Keratinocyte (primary cell): ENCODE measurements at regions not wholly inside any gene's neighbourhood (a gene's known extent, or its start where the extent isn't known, plus 50 kb on each side); places are given as distances from the start of the nearest gene placed in this dataset.

Experiments
- EZH2 ChIP-seq: IDR thresholded peaks from one replicate; pipeline ENCODE4 v1.6.1; 2012; ENCODE audit warnings: inconsistent platforms, mild to moderate bottlenecking, low read length, moderate library complexity
- TF ChIP-seq, protein P1 (sequence below), 3 experiments: IDR thresholded peaks in 1 of 3; conservative IDR thresholded peaks in 1 of 3; optimal IDR thresholded peaks in 1 of 3; 2 replicates in 2 of 3; 3 replicates in 1 of 3; pipeline versions ENCODE3 to v1.5.1; 2011; ENCODE audit warnings: low read length in 3 of 3, mild to moderate bottlenecking in 3 of 3, moderate library complexity in 2 of 3, control low read depth in 1 of 3, inconsistent platforms in 1 of 3; ENCODE audit not compliant: insufficient read depth in 2 of 3; ENCODE audit errors: extremely low read depth in 1 of 3

DNA sequence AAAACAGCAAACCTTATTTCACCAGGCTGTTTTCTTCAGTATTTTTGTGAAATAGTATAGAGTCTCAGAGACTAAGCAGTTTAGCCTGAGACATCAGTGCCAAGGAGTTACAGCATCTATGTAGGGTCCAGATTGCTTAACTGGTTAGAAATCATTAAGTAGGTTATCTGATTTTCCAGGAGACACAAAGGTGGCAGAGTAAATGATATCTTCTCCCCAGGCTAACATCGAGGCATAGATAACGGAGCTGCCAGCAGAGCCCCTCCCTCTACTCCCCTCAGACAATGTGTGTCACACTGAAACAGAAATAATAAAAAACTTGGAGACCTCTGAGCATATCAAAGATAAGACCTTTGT is 473.0 kb upstream of the CITED2 start:
- TF ChIP-seq, protein P1, sequence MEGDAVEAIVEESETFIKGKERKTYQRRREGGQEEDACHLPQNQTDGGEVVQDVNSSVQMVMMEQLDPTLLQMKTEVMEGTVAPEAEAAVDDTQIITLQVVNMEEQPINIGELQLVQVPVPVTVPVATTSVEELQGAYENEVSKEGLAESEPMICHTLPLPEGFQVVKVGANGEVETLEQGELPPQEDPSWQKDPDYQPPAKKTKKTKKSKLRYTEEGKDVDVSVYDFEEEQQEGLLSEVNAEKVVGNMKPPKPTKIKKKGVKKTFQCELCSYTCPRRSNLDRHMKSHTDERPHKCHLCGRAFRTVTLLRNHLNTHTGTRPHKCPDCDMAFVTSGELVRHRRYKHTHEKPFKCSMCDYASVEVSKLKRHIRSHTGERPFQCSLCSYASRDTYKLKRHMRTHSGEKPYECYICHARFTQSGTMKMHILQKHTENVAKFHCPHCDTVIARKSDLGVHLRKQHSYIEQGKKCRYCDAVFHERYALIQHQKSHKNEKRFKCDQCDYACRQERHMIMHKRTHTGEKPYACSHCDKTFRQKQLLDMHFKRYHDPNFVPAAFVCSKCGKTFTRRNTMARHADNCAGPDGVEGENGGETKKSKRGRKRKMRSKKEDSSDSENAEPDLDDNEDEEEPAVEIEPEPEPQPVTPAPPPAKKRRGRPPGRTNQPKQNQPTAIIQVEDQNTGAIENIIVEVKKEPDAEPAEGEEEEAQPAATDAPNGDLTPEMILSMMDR (optimal IDR thresholded peaks at IDR 0.05 in 1 of 3, IDR thresholded peaks at IDR 0.05 in 1 of 3, conservative IDR thresholded peaks at IDR 0.05 in 1 of 3; ENCODE audit: extremely low read depth in 1 of 3, insufficient read depth in 2 of 3, low read length in 3 of 3), result no peak
- TF ChIP-seq EZH2, result no peak
